AG09319 (cell line): ENCODE measurements at regions not wholly inside any gene's neighbourhood (a gene's known extent, or its start where the extent isn't known, plus 50 kb on each side); places are given as distances from the start of the nearest gene placed in this dataset.

ENCODE experiments used
- DNase-seq: peaks from one replicate; pipeline ENCODE4 v3.0.0-alpha.2; 2010; ENCODE audit warnings: low read depth; ENCODE audit errors: extremely low read depth
- TF ChIP-seq, protein P1 (sequence below): IDR thresholded peaks from 2 replicates; pipeline ENCODE4 v1.5.1; 2011; ENCODE audit warnings: low read depth, mild to moderate bottlenecking, inconsistent platforms, low read length, moderate library complexity

DNA sequence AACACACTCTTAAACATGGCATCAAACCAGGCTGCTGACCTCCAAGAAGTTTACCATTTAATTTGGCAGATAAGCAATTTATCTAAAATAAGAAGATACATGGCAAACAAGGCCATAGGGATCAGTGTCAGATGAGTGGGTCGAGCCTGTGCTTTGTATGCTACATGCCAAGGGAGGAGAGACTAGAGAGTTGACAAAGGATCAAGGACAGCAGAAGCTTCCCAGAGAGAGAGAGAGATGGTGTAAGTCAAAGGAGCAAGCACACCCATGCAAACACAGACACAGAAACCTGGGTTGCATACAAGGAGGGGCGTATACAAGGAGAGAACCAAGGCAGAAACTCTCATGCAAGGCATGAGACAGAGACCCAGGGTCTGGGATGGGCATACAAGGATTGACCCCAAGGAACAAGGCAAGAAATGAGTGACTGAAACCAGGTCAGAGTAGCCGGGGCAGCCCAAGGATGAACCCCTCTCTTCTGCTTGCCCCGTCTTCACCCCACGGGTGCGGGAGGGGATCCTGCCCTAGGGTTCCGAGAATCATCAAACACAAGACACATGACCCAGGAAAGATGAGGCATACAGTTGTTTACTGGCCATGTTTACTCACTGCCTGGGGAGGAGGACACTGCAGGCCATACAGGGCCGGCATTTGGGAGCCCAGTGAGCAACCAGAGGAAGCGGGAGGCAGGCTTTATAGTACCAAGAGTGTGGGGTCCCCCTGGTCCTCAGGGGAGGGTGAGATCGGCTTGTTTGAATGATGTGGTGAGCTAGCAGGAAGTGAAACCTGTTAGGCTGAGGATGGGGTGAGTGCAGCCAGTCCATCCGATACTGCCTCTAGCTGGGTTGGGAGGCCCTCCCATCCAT, 529.2 kb upstream of the ID2 start:
- no peak for DNase-seq
- TF ChIP-seq, protein P1, sequence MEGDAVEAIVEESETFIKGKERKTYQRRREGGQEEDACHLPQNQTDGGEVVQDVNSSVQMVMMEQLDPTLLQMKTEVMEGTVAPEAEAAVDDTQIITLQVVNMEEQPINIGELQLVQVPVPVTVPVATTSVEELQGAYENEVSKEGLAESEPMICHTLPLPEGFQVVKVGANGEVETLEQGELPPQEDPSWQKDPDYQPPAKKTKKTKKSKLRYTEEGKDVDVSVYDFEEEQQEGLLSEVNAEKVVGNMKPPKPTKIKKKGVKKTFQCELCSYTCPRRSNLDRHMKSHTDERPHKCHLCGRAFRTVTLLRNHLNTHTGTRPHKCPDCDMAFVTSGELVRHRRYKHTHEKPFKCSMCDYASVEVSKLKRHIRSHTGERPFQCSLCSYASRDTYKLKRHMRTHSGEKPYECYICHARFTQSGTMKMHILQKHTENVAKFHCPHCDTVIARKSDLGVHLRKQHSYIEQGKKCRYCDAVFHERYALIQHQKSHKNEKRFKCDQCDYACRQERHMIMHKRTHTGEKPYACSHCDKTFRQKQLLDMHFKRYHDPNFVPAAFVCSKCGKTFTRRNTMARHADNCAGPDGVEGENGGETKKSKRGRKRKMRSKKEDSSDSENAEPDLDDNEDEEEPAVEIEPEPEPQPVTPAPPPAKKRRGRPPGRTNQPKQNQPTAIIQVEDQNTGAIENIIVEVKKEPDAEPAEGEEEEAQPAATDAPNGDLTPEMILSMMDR, result no peak

DNA sequence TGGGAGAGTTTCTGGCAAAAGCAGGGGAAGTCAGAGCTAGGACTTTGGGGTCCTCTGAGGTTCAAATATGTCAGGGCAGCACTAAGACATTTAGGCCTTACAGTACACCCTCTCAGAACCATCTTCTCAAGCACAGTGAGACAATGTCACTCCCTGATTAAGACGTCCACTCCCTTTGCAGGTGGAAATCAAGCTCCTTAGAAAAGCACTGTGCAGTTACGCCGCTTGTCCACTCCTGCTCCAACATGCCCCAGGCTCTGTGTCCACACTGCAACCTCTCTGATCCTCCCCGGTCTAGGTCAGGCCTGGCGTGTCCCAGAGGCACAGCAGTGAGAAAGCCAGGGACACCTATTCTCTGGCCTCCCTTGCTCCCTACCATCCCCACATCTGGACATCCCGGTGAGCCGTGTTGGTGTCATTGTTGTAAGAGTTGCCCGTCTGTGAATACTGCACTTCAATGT, 528.6 kb upstream of the ID2 start:
- no peak for DNase-seq
- TF ChIP-seq, protein P1, result no peak

DNA sequence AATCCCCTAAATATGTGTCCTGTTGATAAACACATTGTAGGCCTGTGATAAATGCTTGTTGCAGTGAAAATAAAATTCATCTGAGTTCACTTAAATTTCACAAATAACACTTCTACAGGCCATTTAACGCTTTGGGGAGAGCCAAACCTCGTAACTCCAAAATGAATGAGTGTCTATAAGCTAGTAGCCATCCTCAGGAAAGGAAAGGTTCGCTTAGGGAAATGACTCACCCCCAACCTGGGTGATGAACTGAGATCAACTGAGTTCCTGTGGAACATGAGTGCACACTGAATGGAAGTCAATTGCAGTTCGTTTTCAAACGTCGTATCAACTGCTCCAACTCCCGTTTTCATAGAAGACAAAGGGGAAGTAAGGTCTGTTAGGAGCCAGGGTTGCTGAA, 527.6 kb upstream of the ID2 start:
- TF ChIP-seq, protein P1, result no peak
- no peak for DNase-seq

DNA sequence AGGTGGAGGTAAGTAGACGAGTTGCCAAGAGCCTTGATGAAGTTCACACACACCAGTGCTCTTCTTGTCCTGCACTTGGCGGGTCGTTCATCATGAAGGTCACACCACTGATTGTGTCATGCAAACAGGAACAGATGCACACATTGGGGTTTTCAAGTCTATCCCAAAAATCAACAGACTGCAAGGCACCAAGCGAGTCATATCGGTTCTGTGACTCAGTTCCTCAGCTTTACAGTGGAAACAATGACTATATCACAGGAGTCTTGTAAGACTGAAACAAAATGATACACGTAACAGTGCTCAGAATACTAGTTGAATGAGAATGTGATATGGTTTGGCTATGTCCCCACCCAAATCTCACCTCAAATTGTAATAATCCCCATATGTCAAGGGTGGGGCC, 526.9 kb upstream of the ID2 start:
- TF ChIP-seq, protein P1, result no peak
- DNase-seq, result no peak

DNA sequence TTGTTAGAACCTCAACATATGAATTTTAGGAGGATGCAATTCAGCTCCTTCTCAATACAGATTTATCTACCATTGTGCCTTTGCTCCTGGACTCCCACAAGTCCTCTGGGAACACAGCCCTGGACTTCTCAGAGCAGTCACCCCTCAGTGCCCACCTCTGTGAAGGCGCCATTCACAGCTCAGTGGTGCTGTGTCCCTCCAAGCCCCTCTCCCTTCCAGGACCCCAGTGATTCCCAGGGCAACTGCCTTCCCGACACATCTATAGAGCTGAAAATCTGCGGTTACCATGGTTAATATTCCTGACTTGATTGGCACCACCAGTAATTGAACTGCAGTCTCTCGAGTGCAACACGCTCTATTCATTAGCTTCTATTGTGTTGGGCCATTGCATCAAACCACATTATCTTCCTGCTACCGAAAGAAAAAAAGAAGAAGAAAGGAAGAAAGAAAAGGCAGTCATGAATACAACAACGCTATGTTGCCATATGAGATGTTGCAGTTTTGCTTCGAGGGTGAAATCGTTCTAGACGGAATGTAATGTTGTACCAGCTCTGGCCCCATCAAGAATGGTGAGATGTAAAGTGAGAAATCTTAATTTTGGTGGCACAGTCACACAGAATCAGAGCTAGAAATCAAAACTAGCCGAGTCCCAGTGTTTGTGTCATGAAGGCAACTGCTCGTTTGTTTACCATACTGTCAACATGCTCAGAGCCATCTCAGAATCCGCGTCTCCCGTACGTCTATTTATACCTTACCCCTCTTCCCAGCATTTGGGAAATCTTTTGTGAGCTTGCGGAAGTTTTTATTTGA, 524.0 kb upstream of the ID2 start:
- TF ChIP-seq, protein P1, result no peak

DNA sequence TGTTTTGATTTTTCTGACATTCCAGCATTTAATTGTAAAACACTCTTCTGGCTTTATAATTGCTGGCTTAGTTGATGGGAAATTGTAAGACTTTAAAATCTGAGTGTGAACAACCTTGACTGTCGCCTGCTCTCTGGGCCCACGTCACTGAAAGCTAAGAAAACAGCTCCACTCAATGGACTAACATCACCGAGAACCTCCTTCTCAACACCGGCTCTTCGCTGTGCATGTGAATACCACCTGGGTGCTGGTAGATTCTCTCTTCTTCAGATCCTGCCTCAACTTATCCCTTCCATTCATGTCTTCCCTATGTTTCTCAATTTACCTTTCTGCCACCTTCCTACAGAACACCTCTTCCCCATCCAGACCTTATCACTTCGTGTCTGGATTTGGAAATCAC, 523.1 kb upstream of the ID2 start:
- TF ChIP-seq, protein P1, result no peak
- no peak for DNase-seq

More for the DNA sequence above, 524.0 kb upstream of the ID2 start:
- no peak for DNase-seq
